ENCODE measurements at regions not wholly inside any gene's neighbourhood (a gene's known extent, or its start where the extent isn't known, plus 50 kb on each side); places are given as distances from the start of the nearest gene placed in this dataset.

- DNase-seq (ENCODE audit: low read depth in 2 of 2), result no peak
Observed at GRCh38 chr1:2969845-2970291, 51.4 kb upstream of the ACTRT2 start.

- no peak for DNase-seq (ENCODE audit: low read depth in 2 of 2)
Observed at GRCh38 chr1:2970311-2971071, 50.8 kb upstream of the ACTRT2 start.

- no peak for DNase-seq (ENCODE audit: low read depth in 2 of 2)
Observed at GRCh38 chr1:2971101-2971501, 50.2 kb upstream of the ACTRT2 start.

All from stimulated activated CD4-positive, alpha-beta T cell treated with anti-CD3 and anti-CD28 coated beads, Interleukin-15, amount 100 ng/mL, for 48 hours (primary cell).